BJ (cell line): ENCODE measurements at regions not wholly inside any gene's neighbourhood (a gene's known extent, or its start where the extent isn't known, plus 50 kb on each side); places are given as distances from the start of the nearest gene placed in this dataset.

Experiments
- CTCF ChIA-PET: fragments of 350-600 bp; formaldehyde crosslinking; extraction: SDS; loops from one replicate; lab custom pipeline; 2021; ENCODE audit warnings: antibody characterized with exemption, inconsistent platforms; lab: Yijun Ruan, JAX
- POLR2A ChIA-PET: fragments of 300-600 bp; sonication (Branson Sonifier 250); formaldehyde crosslinking; extraction: SDS; loops from one replicate; lab custom pipeline; 2021; ENCODE audit warnings: antibody characterized with exemption; lab: Charles Lee
- DNase-seq: peaks from one replicate; pipeline ENCODE4 v3.0.0-alpha.2; 2011; ENCODE audit warnings: low read depth
- H3K27me3 ChIP-seq: 2 replicates; pipeline ENCODE4 v1.6.0; 2011; ENCODE audit warnings: low read length; ENCODE audit not compliant: control insufficient read depth, insufficient read depth
- H3K36me3 ChIP-seq: 2 replicates; pipeline ENCODE4 v1.5.1; 2011; ENCODE audit warnings: low read length; ENCODE audit not compliant: control insufficient read depth, insufficient read depth
- H3K4me3 ChIP-seq: 2 replicates; pipeline ENCODE4 v1.5.1; 2011; ENCODE audit warnings: low read depth, mild to moderate bottlenecking, control low read depth, low read length
- CTCF ChIP-seq: IDR thresholded peaks from 2 replicates; pipeline ENCODE4 v1.5.1; 2011; ENCODE audit warnings: low read depth, mild to moderate bottlenecking, control low read depth, inconsistent platforms, low read length, moderate library complexity; ENCODE audit not compliant: insufficient read depth

GRCh38 chr9:17875886-17876285, 297.0 kb downstream of the SH3GL2 start:
- no peak for TF ChIP-seq CTCF
- no peak for DNase-seq
- H3K4me3 ChIP-seq, result no peak overlapping the region
- H3K36me3 ChIP-seq, result no peaks in the 10 kb centered on the region
- ChIA-PET CTCF (no interaction called here), POLR2A (no interaction called here)
- no peaks in the 10 kb centered on the region; the same call in 1 of the 2 replicates for H3K27me3 ChIP-seq

GRCh38 chr9:17876687-17877086, 297.8 kb downstream of the SH3GL2 start:
- ChIA-PET CTCF (no interaction called here), POLR2A (no interaction called here)
- Histone ChIP-seq H3K36me3 (no peaks in the 10 kb centered on the region), H3K27me3 (no peaks in the 10 kb centered on the region; the same call in 1 of the 2 replicates), H3K4me3 (no peak overlapping the region)
- no peak for TF ChIP-seq CTCF
- DNase-seq, result no peak

GRCh38 chr9:17878810-17879370, 300.0 kb downstream of the SH3GL2 start:
- POLR2A ChIA-PET, result no interaction called here
- no peak for TF ChIP-seq CTCF
- no peaks in the 10 kb centered on the region for H3K36me3 ChIP-seq
- no peak for DNase-seq
- no peak overlapping the region for H3K4me3 ChIP-seq
- CTCF ChIA-PET, result no interaction called here
- no peaks in the 10 kb centered on the region; the same call in 1 of the 2 replicates for H3K27me3 ChIP-seq

- CTCF ChIA-PET, result interaction anchor here (1.1 kb wide), 1 partner anchor 51 kb away, joined by 3 read pairs; no protein-coding TSS in a partner anchor
- H3K27me3 ChIP-seq, result no peaks in the 10 kb centered on the region; the same call in 1 of the 2 replicates
- no peaks in the 10 kb centered on the region for H3K36me3 ChIP-seq
- no peak for TF ChIP-seq CTCF
- no peak overlapping the region for H3K4me3 ChIP-seq
- POLR2A ChIA-PET, result no interaction called here
- DNase-seq, result no peak
Measured at GRCh38 chr9:17881371-17881770, 302.5 kb downstream of the SH3GL2 start.

- TF ChIP-seq CTCF, result no peak
Measured at GRCh38 chr9:17882688-17883594, 304.1 kb downstream of the SH3GL2 start.

More at GRCh38 chr9:17882688-17883594, 304.1 kb downstream of the SH3GL2 start:
- H3K27me3 ChIP-seq, result no peaks in the 10 kb centered on the region; the same call in 1 of the 2 replicates
- no peak overlapping the region for H3K4me3 ChIP-seq
- ChIA-PET POLR2A (no interaction called here), CTCF (no interaction called here)
- no peaks in the 10 kb centered on the region for H3K36me3 ChIP-seq
- no peak for DNase-seq
